ENCODE measurements at regions not wholly inside any gene's neighbourhood (a gene's known extent, or its start where the extent isn't known, plus 50 kb on each side); places are given as distances from the start of the nearest gene placed in this dataset.

DNA sequence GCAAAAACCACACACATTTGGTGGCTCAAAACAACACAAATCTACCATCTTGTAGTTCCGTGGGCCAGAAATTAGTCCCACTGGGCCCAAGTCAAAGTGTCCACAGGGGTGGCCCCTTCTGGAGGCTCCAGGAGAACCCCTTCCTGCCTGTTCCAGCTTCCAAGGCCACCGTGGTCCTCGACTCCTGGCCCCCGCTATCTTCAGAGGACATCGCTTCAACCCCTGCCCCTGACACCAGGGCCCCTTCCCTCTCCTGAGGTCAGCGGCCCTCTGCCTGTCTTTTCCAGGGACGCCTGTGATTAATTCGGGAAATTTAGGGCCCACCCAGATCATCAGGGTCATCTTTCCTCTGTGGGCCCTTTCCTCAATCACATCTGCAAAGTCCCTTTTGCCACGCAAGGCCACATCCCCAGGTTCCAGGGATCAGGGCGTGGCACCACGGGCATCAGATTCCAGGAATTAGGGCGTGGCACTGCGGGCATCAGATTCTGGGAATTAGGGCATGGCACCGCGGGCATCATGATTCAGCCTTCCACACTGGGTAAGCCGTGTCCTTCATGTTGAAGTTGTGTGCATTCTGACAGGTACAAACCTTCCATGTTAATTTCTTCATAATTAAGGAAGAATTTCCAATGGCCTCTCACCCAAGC lies 59.9 kb upstream of the SMOC2 start:
- DNase-seq (ENCODE audit: low spot score in 2 of 2), result no peak
- no peaks in the 10 kb centered on the region for H3K27me3 ChIP-seq
- H3K27ac ChIP-seq, result no peak overlapping the region
- no peaks in the 10 kb centered on the region for H3K36me3 ChIP-seq
- H3K4me1 ChIP-seq, result peaks cover 0 to 30% (median 0%) of the 10 kb centered on the region in 4 donors
- H3K4me3 ChIP-seq, result no peak overlapping the region
- TF ChIP-seq, protein P1, sequence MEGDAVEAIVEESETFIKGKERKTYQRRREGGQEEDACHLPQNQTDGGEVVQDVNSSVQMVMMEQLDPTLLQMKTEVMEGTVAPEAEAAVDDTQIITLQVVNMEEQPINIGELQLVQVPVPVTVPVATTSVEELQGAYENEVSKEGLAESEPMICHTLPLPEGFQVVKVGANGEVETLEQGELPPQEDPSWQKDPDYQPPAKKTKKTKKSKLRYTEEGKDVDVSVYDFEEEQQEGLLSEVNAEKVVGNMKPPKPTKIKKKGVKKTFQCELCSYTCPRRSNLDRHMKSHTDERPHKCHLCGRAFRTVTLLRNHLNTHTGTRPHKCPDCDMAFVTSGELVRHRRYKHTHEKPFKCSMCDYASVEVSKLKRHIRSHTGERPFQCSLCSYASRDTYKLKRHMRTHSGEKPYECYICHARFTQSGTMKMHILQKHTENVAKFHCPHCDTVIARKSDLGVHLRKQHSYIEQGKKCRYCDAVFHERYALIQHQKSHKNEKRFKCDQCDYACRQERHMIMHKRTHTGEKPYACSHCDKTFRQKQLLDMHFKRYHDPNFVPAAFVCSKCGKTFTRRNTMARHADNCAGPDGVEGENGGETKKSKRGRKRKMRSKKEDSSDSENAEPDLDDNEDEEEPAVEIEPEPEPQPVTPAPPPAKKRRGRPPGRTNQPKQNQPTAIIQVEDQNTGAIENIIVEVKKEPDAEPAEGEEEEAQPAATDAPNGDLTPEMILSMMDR (IDR thresholded peaks at IDR 0.05), result no peak
- TF ChIP-seq EP300 (IDR thresholded peaks at IDR 0.05) (no peak), POLR2A (IDR thresholded peaks at IDR 0.05) (no peak)
- H3K9me3 ChIP-seq, result no peaks in the 10 kb centered on the region
- WGBS, 2 donors, result 90 to 97% methylated on average over 16 of the region's 16 CpGs

DNA sequence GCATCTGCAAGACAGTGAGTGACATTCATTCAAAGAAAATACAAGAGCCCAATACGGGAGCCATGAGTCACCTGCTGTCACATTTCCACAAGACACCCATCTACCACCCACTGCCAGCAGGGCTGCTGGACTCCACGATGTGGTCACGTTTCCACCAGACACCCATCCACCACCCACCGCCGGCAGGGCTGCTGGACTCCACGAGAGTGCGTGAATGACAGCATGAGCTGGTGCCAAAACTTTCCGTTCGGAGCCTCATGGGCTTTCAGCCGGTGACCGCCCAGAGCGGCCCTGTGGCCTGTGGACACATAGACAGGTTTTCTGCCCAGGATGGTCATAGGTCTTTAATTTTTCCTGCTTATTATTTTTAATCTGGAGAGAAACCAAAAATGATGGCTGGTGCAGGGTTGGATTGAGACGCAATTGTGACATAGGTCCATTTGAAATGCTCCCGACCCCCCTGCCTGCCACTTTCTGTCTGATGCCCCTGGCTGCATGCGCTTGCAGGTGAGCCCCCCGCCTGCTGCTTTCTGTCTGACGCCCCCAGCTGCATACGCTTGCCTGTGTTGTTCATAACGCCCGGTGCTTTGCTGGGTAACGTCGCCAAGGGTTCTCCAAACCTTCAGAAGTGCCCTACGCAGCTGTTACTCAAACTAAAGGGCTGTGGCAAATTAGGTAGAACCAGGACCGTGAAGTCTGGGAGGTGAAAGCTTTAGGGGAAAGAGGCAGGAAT lies 59.1 kb upstream of the SMOC2 start:
- Histone ChIP-seq H3K4me3 (no peak overlapping the region), H3K36me3 (no peaks in the 10 kb centered on the region), H3K27me3 (no peaks in the 10 kb centered on the region), H3K4me1 (peaks cover 0 to 30% (median 0%) of the 10 kb centered on the region in 4 donors), H3K9me3 (no peaks in the 10 kb centered on the region), H3K27ac (no peak overlapping the region)
- WGBS, 2 donors, result 87 to 93% methylated on average over 24 of the region's 24 CpGs
- TF ChIP-seq POLR2A (IDR thresholded peaks at IDR 0.05) (no peak), EP300 (IDR thresholded peaks at IDR 0.05) (no peak)
- TF ChIP-seq, protein P1 (IDR thresholded peaks at IDR 0.05), result no peak
- no peak for DNase-seq (ENCODE audit: low spot score in 2 of 2)

DNA sequence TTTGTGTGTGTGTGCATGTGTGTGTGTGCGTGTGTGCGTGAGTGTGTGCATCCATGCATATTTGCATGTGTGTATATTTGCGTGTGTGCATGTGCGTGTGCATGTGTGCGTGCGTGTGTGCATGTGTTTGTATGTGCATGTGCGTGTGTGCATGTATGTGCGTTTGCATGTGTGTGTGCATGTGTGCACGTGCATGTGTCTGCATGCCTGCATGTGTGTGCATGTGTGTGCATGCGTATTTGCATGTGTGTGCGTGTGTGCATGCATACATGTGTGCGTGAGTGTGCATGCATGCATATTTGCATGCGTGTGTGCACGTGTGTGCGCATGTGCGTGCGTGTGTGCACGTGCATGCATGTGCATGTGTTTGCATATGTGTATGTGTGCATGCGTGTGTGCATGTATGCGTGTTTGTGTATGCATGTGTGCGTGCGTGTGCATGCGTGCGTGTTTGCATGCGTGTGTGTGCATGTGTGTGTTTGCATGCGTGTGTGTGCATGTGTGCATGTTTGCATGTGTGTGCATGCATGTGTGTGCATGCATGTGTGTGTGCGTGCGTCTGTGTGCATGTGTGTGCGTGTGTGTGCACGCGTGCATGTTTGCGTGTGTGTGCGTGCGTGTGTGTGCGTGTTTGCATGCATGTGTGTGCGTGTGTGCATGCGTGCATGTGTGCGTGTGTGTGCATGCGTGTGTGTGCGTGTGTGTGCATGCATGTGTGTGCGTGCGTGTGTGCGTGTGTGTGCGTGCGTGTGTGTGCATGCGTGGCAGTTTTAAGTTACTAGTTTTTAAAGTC lies 57.7 kb upstream of the SMOC2 start:
- H3K9me3 ChIP-seq, result no peaks in the 10 kb centered on the region
- H3K4me1 ChIP-seq, result peaks cover 0 to 18% (median 0%) of the 10 kb centered on the region in 4 donors
- no peaks in the 10 kb centered on the region for H3K36me3 ChIP-seq
- 81% methylated on average over 46 of the region's 46 CpGs for WGBS, 2 donors
- no peak overlapping the region for H3K4me3 ChIP-seq
- no peak overlapping the region for H3K27ac ChIP-seq
- DNase-seq (ENCODE audit: low spot score in 2 of 2), result no peak
- no peaks in the 10 kb centered on the region for H3K27me3 ChIP-seq
- TF ChIP-seq POLR2A (IDR thresholded peaks at IDR 0.05) (no peak), EP300 (IDR thresholded peaks at IDR 0.05) (no peak)
- TF ChIP-seq, protein P1 (IDR thresholded peaks at IDR 0.05), result no peak

DNA sequence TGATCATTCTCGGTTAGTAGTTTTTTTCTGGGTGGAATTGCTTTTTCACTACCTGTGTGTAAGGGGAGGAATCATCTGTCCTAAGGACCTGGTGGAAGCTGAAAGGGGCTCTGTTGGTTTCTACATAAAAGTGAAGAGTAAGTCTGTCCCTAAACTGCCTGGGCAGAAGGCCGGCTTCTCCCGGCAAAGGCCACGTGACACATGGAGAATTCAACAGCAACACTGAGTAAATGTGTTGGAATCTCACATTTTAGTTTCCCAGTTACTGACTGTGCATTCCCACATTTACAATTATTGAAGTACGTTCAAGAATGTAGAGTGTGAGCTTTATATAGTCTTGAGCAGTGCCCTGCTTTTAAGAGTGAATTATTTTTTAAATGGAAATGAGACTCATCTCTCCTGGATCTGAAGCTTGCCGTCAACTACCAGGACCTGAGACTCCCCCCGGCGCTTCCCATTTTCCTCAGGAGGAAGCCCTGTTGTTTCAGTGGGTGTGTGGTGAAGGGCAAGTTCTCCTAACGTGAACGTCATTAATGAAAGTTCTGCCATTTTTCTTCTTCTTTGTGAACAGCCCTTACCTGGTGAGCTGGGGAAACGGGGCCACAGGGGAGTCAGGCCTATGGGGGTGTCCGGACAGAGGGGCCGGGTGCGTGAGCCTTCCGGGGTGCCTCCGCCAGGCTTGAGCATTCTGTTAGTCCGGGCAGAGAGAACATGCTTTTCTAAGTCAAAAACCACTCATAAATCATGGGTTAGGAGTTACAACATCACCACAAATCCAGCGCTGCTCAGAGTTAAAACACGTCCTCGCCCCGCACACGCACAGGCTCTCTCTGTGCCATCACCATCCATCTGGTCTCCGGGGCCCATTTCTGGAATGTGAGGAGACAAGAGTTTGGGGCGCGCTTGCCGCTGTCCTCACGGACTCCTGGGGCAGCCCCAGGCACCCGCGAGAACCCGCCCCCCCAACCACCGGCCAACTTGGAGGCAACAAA lies 56.6 kb upstream of the SMOC2 start:
- TF ChIP-seq POLR2A (IDR thresholded peaks at IDR 0.05) (no peak), EP300 (IDR thresholded peaks at IDR 0.05) (no peak)
- TF ChIP-seq, protein P1 (IDR thresholded peaks at IDR 0.05), result no peak
- peak overlapping the region in 2 of 4 donors; percentile 27 to 52 for H3K27ac ChIP-seq
- no peak overlapping the region for H3K4me3 ChIP-seq
- H3K27me3 ChIP-seq, result no peaks in the 10 kb centered on the region
- H3K36me3 ChIP-seq, result no peaks in the 10 kb centered on the region
- WGBS, 2 donors, result 70 to 75% methylated on average over 31 of the region's 31 CpGs
- peak in 1 of 2 donors; percentile 31 for DNase-seq (ENCODE audit: low spot score in 2 of 2)
- peaks cover 0 to 18% (median 0%) of the 10 kb centered on the region in 4 donors for H3K4me1 ChIP-seq
- no peaks in the 10 kb centered on the region for H3K9me3 ChIP-seq
